ENCODE measurements at regions not wholly inside any gene's neighbourhood (a gene's known extent, or its start where the extent isn't known, plus 50 kb on each side); places are given as distances from the start of the nearest gene placed in this dataset.
"Not testable (repeated sequence)": the region's sequence is repeated elsewhere in the genome, so short reads cannot be mapped to it uniquely, and the experiment has no call there.

GRCh38 chr9:111276431-111277128, 53.4 kb downstream of the OR2K2 start:
- DNase-seq: peak; percentile 43

GRCh38 chr9:111274737-111275136, 55.3 kb downstream of the OR2K2 start:
- no peak for DNase-seq

DNA sequence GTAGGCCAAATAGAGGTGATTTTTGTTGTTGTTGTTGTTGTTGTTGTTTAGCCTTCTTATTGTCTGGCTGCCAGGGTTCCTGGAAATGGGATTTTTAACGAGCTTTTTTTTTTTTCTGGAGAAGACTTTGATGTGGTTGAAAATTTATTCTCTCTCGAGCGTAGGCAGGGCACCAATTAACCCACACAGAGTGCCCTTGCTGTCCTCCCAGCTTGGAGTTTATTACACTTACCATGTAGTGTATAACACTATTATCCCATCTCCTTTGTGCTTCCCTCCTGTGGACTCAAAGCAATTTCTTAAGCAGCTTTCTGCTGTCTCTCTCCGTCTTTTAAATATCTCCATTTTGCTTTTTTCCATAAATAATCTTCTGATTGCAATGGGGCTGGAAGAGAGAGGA, 57.4 kb downstream of the OR2K2 start:
- no peak for DNase-seq

GRCh38 chr9:111271481-111272080, 58.4 kb downstream of the OR2K2 start:
- no peak for DNase-seq

GRCh38 chr9:111271047-111271446, 59.0 kb downstream of the OR2K2 start:
- DNase-seq: no peak

DNA sequence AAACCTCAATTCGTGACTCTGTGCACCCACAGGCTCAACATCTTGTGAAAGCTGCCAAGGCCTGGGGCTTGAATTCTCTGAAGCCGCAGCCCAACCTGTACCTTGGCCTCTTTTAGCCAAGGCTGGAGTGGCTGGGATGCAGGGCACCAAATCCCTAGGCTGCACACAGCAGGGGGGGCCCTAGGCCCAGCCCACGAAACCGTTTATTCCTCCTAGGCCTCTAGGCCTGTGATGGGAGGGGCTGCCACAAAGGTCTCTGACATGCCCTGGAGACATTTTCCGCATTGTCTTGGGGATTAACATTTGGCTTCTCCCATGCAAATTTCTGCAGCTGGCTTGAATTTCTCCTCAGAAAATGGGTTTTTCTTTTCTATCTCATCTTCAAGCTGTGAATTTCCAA, 64.0 kb downstream of the OR2K2 start:
- DNase-seq: not testable (repeated sequence)

- DNase-seq: no peak
These were observed 66.9 kb downstream of the OR2K2 start for GRCh38 chr9:111263116-111263515.

GRCh38 chr9:111258875-111259271, 71.2 kb downstream of the OR2K2 start:
- DNase-seq: no peak

DNA sequence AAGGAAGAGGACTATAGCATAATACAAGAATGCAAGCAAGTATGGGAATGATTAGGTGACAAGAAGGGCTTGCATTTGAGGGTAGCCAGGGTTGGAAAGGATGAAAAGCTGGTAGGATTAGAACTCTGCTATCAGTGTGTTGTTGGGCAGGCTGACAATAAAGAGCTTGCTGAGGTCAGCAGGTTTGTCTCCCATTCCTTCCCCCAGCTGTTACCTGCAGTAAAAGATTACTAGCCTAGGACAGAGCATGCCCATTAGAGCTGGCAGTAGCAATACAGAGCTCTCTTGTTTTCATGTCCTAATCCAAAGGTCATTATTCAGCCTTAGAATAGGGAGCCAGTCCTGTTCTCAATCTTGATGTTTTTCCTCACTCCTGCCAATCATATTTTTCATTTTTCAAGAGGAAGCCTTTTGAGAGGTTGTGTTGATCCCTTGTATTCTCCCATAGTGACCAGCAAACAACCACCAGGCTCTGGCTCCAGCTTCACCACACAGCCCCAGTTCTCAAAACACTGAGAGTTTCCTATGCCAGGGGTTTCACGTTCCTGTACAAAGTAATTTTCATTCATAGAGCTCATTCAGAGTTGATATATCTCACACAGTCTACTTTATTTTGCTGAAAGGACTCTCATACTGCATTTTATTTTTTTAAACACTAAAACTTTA, 71.7 kb downstream of the OR2K2 start:
- DNase-seq: no peak

GRCh38 chr9:111253742-111254437, 76.1 kb downstream of the OR2K2 start:
- peak; percentile 81 for DNase-seq

DNA sequence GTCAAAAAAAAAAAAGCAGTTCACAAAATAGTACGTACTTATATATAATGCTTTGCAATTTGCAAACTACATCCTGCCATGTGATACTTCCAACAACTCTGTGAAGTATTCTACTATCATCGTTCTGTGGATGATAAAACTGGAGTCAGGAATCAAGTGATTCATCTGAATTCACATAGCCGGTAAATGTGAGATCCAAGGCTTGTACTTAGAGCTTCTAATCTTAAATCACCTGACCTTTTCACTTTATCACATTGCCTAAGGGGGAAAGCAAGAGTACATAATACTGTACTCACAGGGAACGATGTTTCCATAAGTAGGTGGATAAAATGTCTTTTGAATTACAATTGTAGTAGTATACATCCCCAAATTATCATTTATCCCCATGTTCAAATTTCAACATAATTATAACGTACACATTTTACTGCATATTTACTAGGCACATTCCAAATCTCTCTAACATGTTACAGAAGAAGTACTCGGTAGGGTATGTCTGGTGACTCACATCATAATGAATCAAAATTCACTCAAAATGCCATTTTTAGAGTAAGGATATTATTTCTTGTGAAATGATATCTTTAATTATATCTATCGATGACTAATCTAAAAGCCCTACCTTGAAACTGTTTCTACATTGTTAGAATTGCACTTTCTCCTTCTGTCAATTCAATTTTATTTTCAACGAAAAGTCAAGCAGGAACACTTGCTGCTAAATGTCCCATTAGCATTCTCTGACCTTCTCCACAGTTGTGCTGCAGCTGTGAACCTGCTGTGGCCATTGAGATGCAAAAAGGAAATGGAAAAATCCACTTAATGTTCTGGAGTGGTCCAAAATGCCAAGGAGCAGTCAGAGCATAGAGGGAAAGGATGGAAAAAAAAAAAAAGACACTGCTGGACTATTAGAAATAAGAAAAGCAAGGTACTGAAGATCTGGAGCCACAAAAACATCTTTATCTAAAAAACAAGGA, 78.9 kb downstream of the OR2K2 start:
- DNase-seq: no peak

- DNase-seq: no peak
These were observed 92.6 kb downstream of the OR2K2 start for GRCh38 chr9:111237447-111237846.

DNA sequence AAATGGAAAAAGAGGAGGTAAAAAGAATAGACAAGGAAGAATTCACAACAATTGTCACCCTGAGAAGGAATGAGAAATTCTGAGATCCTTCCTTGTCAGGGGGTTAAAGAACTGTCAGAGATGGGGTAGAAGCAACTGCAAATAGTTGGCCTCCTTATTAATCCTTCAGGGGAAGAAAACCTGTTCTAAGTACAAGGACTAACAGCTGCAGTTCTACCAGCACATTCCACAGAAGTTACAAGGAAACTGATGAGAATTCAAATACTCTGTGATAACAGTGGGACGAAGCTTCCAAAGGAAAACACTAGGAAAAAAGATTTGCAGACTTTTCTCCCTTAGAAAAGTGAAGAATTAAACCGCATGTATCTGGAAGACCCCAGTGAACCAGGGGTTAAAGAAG, 93.7 kb downstream of the OR2K2 start:
- no peak for DNase-seq

DNA sequence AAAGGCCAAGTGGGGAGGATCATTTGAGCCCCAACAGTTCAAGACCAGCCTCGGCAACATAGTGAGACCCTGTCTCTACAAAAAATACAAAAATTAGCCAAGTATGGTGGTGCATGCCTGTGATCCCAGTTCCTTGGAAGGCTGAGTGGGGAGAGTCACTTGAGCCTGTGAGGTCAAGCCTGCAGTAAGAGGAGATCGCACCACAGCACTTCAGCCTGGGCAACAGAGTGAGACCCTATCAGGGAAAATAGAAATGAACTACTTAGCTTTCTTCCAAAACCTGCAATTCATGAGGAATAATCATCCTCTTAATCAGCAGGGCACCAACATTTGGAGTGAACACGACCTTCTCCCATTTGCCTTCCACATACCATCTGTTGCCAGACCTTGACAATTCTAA, 96.1 kb downstream of the OR2K2 start:
- DNase-seq: no peak

- DNase-seq: no peak
These were observed 96.8 kb downstream of the OR2K2 start for GRCh38 chr9:111232997-111233790.

GRCh38 chr9:111231801-111232580, 98.0 kb downstream of the OR2K2 start:
- DNase-seq: no peak

DNA sequence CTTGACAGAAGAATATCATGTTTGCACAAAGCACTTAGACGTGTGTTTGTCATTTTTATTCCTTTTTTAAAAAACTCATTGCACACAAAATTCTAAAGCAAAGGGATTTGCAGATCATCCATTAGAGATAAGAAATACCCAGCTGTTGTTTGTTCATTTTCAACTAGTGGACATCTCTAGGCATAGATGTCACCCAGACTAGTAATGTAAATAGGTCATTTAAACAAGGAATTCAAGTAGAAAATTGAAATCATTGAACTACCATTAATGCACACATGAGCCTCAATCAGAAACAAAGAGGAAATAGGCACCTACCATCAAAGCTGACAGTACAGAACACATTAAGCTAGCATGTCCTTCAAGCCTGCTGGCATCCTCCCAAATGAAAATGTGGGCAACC, 107.3 kb downstream of the OR2K2 start:
- DNase-seq: no peak

DNA sequence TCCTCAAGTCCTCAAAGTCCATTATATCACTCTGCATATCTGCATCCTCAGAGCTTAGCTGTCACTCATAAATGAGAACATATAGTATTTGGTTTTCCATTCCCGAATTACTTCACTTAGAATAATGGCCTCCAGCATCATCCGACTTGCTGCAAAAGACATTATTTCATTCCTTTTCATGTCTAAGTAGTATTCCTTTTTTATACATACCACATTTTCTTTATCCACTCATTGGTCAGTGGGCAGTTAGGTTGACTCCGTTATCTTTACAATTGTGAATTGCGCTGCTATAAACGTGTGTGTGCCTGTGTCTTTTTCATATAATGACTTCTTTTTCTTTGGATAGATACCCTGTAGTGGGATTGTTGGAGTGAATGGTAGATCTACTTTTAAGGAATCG, 117.2 kb downstream of the OR2K2 start:
- no peak for DNase-seq

DNA sequence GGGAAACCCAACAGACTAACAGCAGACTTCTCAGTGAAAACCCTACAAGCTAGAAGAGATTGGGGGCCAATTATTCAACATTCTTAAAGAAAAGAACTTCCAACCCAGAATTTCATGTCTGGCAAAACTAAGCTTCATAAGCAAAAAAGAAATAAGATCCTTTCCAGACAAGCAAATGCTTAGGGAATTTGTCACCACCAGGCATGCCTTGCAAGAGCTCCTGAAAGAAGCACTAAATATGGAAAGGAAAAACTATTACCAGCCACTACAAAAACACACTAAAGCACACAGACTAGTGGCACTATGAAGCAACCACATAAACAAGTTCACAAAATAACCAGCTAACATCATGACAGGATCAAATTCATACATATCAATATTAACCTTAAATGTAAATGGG, 131.1 kb downstream of the OR2K2 start:
- DNase-seq: no peak

DNA sequence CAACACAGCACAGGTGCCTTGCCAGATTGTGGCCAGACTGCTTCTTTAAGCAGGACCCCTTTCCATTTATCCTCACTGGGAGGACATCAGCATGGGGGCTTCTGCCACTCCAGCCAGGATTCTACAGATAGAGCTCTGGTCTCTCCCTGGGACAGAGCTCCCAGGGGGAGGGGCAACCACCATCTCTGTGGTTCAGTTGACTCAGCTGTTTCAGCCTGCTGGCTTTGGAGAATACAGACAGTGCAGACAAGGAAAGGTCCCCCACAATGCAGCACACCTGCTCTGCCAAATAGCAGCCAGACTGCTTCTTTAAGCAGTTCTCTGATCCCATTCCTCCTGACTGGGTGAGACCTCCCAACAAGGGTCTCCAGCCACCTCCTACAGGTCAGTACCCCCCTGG, 132.8 kb downstream of the OR2K2 start:
- DNase-seq: no peak

DNA sequence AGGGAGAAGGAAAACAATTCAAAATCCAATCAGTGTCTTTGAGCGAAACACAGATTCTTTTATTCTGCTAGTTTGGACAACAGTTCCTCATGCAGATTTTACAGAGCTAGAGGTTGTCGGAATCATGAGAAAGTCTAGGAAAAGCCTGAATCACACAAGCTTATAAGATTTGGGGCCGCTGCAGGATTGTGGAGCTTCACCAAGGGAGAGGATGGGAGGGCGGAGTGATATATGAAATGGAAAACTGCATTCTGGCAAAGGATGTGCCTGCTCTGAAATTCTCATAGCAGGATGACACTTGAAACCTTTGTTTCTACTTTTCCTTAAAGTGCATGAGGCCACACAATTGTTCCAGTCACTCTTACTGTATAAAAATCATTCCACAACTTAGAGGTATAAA, 134.3 kb downstream of the OR2K2 start:
- no peak for DNase-seq

Measured in inflammatory macrophage treated with lipopolysaccharide for 4 hours (primary cell).